Heart left ventricle (tissue), 13 donors: ENCODE measurements at regions not wholly inside any gene's neighbourhood (a gene's known extent, or its start where the extent isn't known, plus 50 kb on each side); places are given as distances from the start of the nearest gene placed in this dataset.

Experiments used
- CTCF ChIP-seq, 12 donors: fragments of 200-600 bp; sonication (generic) in 4 of 12; IDR thresholded peaks; one replicate each; pipeline versions ENCODE4 v1.5.0 to v1.8.0; 2018 to 2022; ENCODE audit warnings: antibody characterized with exemption in 12 of 12, mild to moderate bottlenecking in 5 of 12
- POLR2A ChIP-seq, 2 donors: fragments of 450-650 bp; IDR thresholded peaks; one replicate each; pipeline ENCODE4 v1.6.1; 2017; ENCODE audit warnings: antibody characterized with exemption in 2 of 2, mild to moderate bottlenecking in 2 of 2, moderate library complexity in 2 of 2
- donor health status: ischemic (EF 13 %, LVEDD 7.1; RV severe dilation, severe dysfunction).
- donor health status: DM: no; HTN: yes; CAD: no.
- donor health status: DM: no; HTN: no; CAD: no.
- donor health status: ischemic (EF 25% LVEDD 6.9; RV normal size, moderate dysfunction).
- donor health status: ischemic (EF 25% LVEDD 5.7; RV mildly dilated, moderate dysfunction).
- donor health status: ischemic (EF 35%, LVEDD 5.7; RV mildly dilated, moderate dysfunction).
- donor health status: nonischemic (EF 11% LVEDD 7.7; RV severe dilation, severe dysfunction).
- donor health status: DM: yes; HTN: yes; CAD: no.
- donor health status: PGD.
- donor health status: ischemic (EF 29% LVEDD 5.4; RV normal size, mild dysfunction).
- donor health status: nonischemic (EF 23%, LVEDD 6.1; RV moderate dilation, normal function).

GRCh38 chr14:98412431-98412830 lies 859.6 kb downstream of the BCL11B start:
- TF ChIP-seq CTCF (IDR thresholded peaks at IDR 0.05) (no peak), POLR2A (IDR thresholded peaks at IDR 0.05) (no peak)
